ENCODE measurements at regions not wholly inside any gene's neighbourhood (a gene's known extent, or its start where the extent isn't known, plus 50 kb on each side); places are given as distances from the start of the nearest gene placed in this dataset.

DNA sequence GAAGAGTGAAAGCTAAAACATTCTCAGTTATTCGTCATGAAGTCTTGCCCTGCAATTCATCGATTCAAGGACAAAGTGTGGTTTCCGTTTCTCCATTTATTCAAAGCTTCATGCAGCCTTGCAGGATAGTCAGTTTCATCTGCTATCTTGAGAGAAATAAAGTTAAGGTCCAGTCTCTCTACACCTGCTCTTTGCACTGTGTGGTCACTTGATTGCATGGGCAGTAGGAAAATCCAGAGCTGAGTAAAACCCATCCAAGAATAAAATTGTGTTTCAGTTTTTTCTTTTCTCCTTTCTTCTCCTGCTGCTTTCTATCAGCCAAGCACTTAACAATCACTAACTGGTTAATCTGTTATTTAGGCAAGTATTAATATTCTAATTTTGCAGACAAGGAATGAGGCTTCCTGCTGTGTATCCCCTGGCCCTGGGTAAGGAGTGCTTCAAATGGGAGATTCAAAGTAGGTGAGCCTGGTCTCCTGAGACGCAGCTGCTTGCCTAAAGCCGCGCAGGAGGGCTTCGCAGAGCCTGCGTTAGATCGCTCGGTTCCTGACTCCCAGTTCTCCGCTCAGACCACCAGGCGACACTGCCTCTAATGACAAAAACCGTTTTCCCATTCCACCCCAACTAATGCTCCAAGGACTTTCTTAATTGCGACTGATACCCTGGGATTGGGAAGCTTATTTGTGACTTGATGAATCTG is 808.3 kb downstream of the TFAP2A start:
- TF ChIP-seq, protein P1, sequence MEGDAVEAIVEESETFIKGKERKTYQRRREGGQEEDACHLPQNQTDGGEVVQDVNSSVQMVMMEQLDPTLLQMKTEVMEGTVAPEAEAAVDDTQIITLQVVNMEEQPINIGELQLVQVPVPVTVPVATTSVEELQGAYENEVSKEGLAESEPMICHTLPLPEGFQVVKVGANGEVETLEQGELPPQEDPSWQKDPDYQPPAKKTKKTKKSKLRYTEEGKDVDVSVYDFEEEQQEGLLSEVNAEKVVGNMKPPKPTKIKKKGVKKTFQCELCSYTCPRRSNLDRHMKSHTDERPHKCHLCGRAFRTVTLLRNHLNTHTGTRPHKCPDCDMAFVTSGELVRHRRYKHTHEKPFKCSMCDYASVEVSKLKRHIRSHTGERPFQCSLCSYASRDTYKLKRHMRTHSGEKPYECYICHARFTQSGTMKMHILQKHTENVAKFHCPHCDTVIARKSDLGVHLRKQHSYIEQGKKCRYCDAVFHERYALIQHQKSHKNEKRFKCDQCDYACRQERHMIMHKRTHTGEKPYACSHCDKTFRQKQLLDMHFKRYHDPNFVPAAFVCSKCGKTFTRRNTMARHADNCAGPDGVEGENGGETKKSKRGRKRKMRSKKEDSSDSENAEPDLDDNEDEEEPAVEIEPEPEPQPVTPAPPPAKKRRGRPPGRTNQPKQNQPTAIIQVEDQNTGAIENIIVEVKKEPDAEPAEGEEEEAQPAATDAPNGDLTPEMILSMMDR (IDR thresholded peaks at IDR 0.05): no peak
- no peak for TF ChIP-seq POLR2A (IDR thresholded peaks at IDR 0.05)
